Upper lobe of left lung (tissue), 4 donors: ENCODE measurements at regions not wholly inside any gene's neighbourhood (a gene's known extent, or its start where the extent isn't known, plus 50 kb on each side); places are given as distances from the start of the nearest gene placed in this dataset.

Source experiments
- CTCF ChIP-seq, 6 experiments: fragments of 450-650 bp in 4 of 6; fragments of 200-600 bp in 2 of 6; sonication (generic) in 2 of 6; IDR thresholded peaks; one replicate each; pipeline ENCODE4 v1.5.1; 2016 to 2019; ENCODE audit warnings: antibody characterized with exemption in 6 of 6
- EP300 ChIP-seq, 4 donors: sonication (generic); formaldehyde crosslinking; IDR thresholded peaks; one replicate each; pipeline ENCODE4 v1.5.1; 2017; ENCODE audit warnings: antibody characterized with exemption in 4 of 4, control low read depth in 2 of 4
- POLR2A ChIP-seq, 4 donors: fragments of 450-650 bp; IDR thresholded peaks; one replicate each; pipeline ENCODE4 v1.5.1; 2016 to 2017; ENCODE audit warnings: antibody characterized with exemption in 4 of 4, mild to moderate bottlenecking in 2 of 4
- POLR2AphosphoS5 ChIP-seq, 2 donors: sonication (generic); formaldehyde crosslinking; IDR thresholded peaks; one replicate each; pipeline ENCODE4 v1.5.1; 2017; ENCODE audit warnings: antibody characterized with exemption in 2 of 2

- TF ChIP-seq POLR2A (IDR thresholded peaks at IDR 0.05) (no peak), CTCF (IDR thresholded peaks at IDR 0.05) (no peak), EP300 (IDR thresholded peaks at IDR 0.05) (no peak), POLR2AphosphoS5 (IDR thresholded peaks at IDR 0.05) (no peak)
Measured at GRCh38 chr5:131008329-131008728, 156.7 kb downstream of the HINT1 start.
